Nephron progenitor cell (in vitro differentiated cells): ENCODE measurements at regions not wholly inside any gene's neighbourhood (a gene's known extent, or its start where the extent isn't known, plus 50 kb on each side); places are given as distances from the start of the nearest gene placed in this dataset.

Experiments
- DNase-seq: peaks from one replicate; pipeline ENCODE4 v3.0.0; 2021
- H3K27ac Mint-ChIP-seq: 2 replicates; pipeline ENCODE4 v1.8.0; 2021; ENCODE audit warnings: mild to moderate bottlenecking, moderate library complexity, mixed read lengths
- H3K27me3 Mint-ChIP-seq: 2 replicates; pipeline ENCODE4 v1.8.0; 2021; ENCODE audit warnings: mild to moderate bottlenecking, low read depth, mixed read lengths; ENCODE audit not compliant: poor library complexity
- H3K36me3 Mint-ChIP-seq: 2 replicates; pipeline ENCODE4 v1.8.0; 2021; ENCODE audit warnings: low read depth, mixed read lengths
- H3K4me1 Mint-ChIP-seq: 2 replicates; pipeline ENCODE4 v1.8.0; 2021; ENCODE audit warnings: mixed read lengths
- H3K4me3 Mint-ChIP-seq: 2 replicates; pipeline ENCODE4 v1.8.0; 2021; ENCODE audit warnings: mild to moderate bottlenecking, moderate library complexity, mixed read lengths
- H3K9me3 Mint-ChIP-seq: 2 replicates; pipeline ENCODE4 v1.8.0; 2021; ENCODE audit warnings: mild to moderate bottlenecking, moderate library complexity, mixed read lengths
- CTCF ChIP-seq: fragments of 200-600 bp; sonication (generic); IDR thresholded peaks from 2 replicates; pipeline ENCODE4 v1.5.0; 2021; ENCODE audit warnings: antibody characterized with exemption

- Mint-ChIP-seq H3K4me3 (no peak overlapping the region), H3K4me1 (no peaks in the 10 kb centered on the region), H3K9me3 (no peaks in the 10 kb centered on the region), H3K27ac (no peak overlapping the region), H3K36me3 (no peaks in the 10 kb centered on the region), H3K27me3 (peaks cover 20% of the 10 kb centered on the region)
- DNase-seq: no peak
- TF ChIP-seq CTCF: no peak
Observed at GRCh38 chr13:26456650-26457049, 100.8 kb upstream of the WASF3 start.

DNA sequence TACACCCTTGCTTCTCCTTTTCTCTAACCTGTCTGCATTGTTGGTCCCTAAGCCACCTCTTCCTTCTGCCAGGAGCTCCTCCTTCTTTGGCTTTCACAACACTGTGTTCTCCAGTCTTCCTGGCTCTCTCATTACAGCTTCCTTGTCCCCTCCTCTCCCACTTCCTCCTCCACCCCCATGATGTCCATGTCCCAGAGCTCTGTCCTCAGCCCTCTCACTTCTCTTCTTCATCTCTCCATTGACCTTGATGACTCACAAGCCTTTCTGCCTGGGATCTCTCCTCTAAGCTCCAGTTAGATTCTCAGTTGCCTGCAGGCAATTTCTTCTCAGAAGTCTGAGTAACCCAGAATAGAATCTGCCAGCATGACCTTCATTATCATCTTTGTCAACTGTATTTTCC is 100.3 kb upstream of the WASF3 start:
- TF ChIP-seq CTCF: no peak
- Mint-ChIP-seq H3K36me3 (no peaks in the 10 kb centered on the region), H3K27ac (no peak overlapping the region), H3K4me3 (no peak overlapping the region), H3K9me3 (no peaks in the 10 kb centered on the region), H3K4me1 (no peaks in the 10 kb centered on the region), H3K27me3 (peaks cover 20% of the 10 kb centered on the region)
- DNase-seq: no peak

DNA sequence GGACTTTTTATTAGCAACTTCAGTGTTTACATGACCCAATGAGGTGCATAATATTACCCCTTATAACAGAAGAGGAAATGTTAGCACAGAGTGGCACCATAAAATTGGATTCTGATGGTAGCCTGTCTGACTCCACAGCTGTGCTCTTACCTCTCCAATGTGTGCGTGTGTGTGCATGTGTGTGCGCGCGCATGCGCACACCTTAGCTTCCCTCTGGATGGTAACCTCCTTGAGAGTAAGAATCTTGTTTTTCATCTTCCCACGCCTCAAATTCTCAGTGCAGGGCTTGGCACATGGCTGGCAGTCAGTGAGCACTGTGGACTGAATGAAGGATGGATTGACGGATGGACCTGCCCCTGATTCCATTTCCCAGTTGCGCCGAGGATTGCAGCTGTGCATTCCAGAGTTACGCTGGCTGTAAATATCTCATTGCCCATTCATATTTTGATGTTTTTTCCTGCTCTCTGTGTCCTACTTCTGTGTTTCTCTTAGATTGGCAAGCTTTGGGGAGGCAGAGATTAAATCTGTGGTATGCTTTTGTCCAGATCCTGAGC is 99.2 kb upstream of the WASF3 start:
- peaks cover 17% of the 10 kb centered on the region for H3K27me3 Mint-ChIP-seq
- no peaks in the 10 kb centered on the region for H3K9me3 Mint-ChIP-seq
- TF ChIP-seq CTCF: no peak
- H3K27ac Mint-ChIP-seq: no peak overlapping the region
- no peak overlapping the region for H3K4me3 Mint-ChIP-seq
- H3K4me1 Mint-ChIP-seq: no peaks in the 10 kb centered on the region
- DNase-seq: no peak
- no peaks in the 10 kb centered on the region for H3K36me3 Mint-ChIP-seq

DNA sequence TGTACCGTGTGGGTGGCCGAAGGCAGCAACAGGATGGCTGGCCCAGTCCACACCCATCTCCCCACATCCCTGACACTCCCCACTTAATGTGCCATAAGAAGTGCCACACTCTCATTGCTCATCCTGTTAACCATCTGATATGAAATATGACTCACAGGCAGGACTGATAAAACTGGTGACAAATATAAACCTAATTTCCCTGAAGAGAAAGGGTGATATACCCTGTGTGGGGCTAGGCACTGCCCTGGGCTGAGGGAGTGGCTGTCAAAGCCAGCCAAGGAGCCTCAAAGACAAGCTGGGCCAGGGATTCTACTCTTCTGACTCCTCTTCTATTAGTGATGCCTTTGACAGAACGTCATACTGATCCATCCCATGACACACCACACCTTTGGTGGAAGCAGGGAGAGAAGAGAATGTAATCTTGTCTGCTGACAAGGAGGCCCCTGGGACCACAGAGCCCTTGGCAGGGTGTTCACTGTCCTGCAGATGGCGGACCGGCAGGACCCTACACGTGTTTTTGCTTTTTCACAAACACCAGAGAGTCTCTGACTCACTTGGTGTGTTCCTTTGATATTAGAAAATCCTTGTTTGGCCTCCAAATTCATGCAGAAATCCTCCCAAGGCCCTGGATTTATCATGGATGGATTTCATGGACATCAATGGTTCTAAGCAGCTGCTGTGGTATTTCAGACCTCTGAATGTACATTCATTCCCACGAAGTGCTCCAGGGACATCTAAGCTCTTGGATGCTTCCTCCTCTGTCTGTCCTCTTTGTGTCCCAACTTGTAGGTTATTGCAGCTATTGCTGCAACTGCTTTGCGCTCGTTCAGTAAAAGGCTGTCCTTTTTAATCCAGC is 98.0 kb upstream of the WASF3 start:
- H3K27me3 Mint-ChIP-seq: peaks cover 17% of the 10 kb centered on the region
- DNase-seq: no peak
- no peaks in the 10 kb centered on the region for H3K36me3 Mint-ChIP-seq
- no peaks in the 10 kb centered on the region for H3K4me1 Mint-ChIP-seq
- no peak for TF ChIP-seq CTCF
- no peaks in the 10 kb centered on the region for H3K9me3 Mint-ChIP-seq
- no peak overlapping the region for H3K4me3 Mint-ChIP-seq
- H3K27ac Mint-ChIP-seq: no peak overlapping the region

GRCh38 chr13:26460648-26461047 is 96.8 kb upstream of the WASF3 start:
- Mint-ChIP-seq H3K36me3 (no peaks in the 10 kb centered on the region), H3K4me1 (no peaks in the 10 kb centered on the region), H3K9me3 (no peaks in the 10 kb centered on the region), H3K27me3 (peaks cover 21% of the 10 kb centered on the region), H3K4me3 (no peak overlapping the region), H3K27ac (no peak overlapping the region)
- no peak for DNase-seq
- TF ChIP-seq CTCF: no peak

- no peak overlapping the region for H3K4me3 Mint-ChIP-seq
- peaks cover 8% of the 10 kb centered on the region for H3K27me3 Mint-ChIP-seq
- H3K36me3 Mint-ChIP-seq: no peaks in the 10 kb centered on the region
- no peak for TF ChIP-seq CTCF
- no peak for DNase-seq
- no peaks in the 10 kb centered on the region for H3K4me1 Mint-ChIP-seq
- no peak overlapping the region for H3K27ac Mint-ChIP-seq
- no peaks in the 10 kb centered on the region for H3K9me3 Mint-ChIP-seq
Observed at GRCh38 chr13:26463296-26463695, 94.2 kb upstream of the WASF3 start.
